ENCODE measurements at regions not wholly inside any gene's neighbourhood (a gene's known extent, or its start where the extent isn't known, plus 50 kb on each side); places are given as distances from the start of the nearest gene placed in this dataset.
A peak's percentile ranks its signal among the peaks of the same experiment; 100 is the strongest.

DNA sequence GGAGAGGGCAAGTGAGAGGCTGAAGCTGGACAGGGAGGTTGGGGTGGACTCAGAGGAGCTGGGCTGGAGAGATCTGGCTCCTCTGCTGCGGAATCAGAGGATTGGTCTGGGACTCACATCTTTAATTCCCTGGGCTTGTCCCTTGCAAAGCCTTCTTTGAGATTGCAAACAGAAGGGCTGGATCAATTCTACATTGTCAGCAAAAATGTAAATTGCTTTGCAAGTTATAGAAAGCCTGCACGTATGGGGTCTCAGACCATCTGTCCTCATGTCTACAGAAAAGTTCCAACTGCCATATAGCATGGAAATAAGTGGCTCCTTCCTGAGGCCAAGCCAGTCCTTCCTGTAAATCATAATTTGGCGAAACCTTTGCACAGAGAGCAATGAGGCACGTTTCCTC, 449.6 kb downstream of the UBE2NL start:
- Histone ChIP-seq H3K4me3 (replicated peaks in 1 of 2; ENCODE audit: low read depth in 1 of 2, low read length in 2 of 2) (no peak overlapping the region), H3K9ac (ENCODE audit: low read length) (no peak overlapping the region), H3K79me2 (ENCODE audit: insufficient read depth, low read length) (no peaks in the 10 kb centered on the region), H2AFZ (ENCODE audit: low read depth, low read length, poor library complexity, severe bottlenecking) (no peak overlapping the region), H3K27me3 (ENCODE audit: insufficient read depth, low read length) (no peaks in the 10 kb centered on the region), H3K36me3 (ENCODE audit: control insufficient read depth in 1 of 2, insufficient read depth in 2 of 2, low read length in 2 of 2) (no peaks in the 10 kb centered on the region), H3K4me2 (ENCODE audit: low read length) (no peak overlapping the region), H4K20me1 (ENCODE audit: insufficient read depth) (no peaks in the 10 kb centered on the region), H3K9me2 (ENCODE audit: insufficient read depth) (no peaks in the 10 kb centered on the region), H3K27ac (ENCODE audit: low read depth, low read length) (no peak overlapping the region), H3K9me3 (ENCODE audit: control insufficient read depth in 1 of 2, insufficient read depth in 1 of 2, low read depth in 1 of 2, low read length in 2 of 2) (no peaks in the 10 kb centered on the region), H3K4me1 (ENCODE audit: control insufficient read depth in 1 of 2, insufficient read depth in 2 of 2, low read length in 2 of 2) (no peaks in the 10 kb centered on the region)
- no peak for TF ChIP-seq EZH2phosphoT487 (IDR thresholded peaks at IDR 0.05; ENCODE audit: borderline replicate concordance)
- TF ChIP-seq SRF (IDR thresholded peaks at IDR 0.05; ENCODE audit: low read depth) = no peak
- TF ChIP-seq, protein P1, sequence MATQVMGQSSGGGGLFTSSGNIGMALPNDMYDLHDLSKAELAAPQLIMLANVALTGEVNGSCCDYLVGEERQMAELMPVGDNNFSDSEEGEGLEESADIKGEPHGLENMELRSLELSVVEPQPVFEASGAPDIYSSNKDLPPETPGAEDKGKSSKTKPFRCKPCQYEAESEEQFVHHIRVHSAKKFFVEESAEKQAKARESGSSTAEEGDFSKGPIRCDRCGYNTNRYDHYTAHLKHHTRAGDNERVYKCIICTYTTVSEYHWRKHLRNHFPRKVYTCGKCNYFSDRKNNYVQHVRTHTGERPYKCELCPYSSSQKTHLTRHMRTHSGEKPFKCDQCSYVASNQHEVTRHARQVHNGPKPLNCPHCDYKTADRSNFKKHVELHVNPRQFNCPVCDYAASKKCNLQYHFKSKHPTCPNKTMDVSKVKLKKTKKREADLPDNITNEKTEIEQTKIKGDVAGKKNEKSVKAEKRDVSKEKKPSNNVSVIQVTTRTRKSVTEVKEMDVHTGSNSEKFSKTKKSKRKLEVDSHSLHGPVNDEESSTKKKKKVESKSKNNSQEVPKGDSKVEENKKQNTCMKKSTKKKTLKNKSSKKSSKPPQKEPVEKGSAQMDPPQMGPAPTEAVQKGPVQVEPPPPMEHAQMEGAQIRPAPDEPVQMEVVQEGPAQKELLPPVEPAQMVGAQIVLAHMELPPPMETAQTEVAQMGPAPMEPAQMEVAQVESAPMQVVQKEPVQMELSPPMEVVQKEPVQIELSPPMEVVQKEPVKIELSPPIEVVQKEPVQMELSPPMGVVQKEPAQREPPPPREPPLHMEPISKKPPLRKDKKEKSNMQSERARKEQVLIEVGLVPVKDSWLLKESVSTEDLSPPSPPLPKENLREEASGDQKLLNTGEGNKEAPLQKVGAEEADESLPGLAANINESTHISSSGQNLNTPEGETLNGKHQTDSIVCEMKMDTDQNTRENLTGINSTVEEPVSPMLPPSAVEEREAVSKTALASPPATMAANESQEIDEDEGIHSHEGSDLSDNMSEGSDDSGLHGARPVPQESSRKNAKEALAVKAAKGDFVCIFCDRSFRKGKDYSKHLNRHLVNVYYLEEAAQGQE (IDR thresholded peaks at IDR 0.05; ENCODE audit: low read depth) = no peak
- BruUV-seq (replicated peaks) = no TSS peak
- intact Hi-C loops (cut with micrococcal nuclease) = no loop called here
- ChIA-PET CTCF (no interaction called here), POLR2A (no interaction called here), RAD21 (ENCODE audit: low non-redundant PET in 1 of 2, low total read pairs in 2 of 2, uncharacterized antibody in 2 of 2, unreplicated experiment in 2 of 2) (no interaction called here)
- DNase-seq (ENCODE audit: low read depth, low spot score) (no peak), ATAC-seq (no peak)

DNA sequence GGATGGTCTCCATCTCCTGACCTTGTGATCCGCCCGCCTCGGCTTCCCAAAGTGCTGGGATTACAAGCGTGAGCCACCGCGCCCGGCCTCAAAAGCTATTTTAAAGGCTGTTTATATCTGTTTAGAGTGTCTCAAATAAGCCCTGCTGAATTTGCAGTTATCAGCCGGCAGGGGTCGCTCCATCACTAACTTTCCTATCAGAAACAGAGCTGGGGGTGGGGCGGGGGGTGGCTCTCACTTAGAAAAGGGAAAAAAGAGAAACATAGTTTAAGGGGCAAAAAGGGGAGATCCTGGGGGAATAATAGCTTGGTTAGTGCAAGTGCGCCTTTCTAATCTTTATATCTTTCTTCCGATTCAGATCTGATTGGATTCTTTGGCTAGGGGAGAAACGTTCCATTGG, 450.7 kb downstream of the UBE2NL start:
- no peak for ATAC-seq
- H3K36me3 ChIP-seq (ENCODE audit: control insufficient read depth in 1 of 2, insufficient read depth in 2 of 2, low read length in 2 of 2) = no peaks in the 10 kb centered on the region
- CTCF ChIA-PET = no interaction called here
- no peak overlapping the region for H2AFZ ChIP-seq (ENCODE audit: low read depth, low read length, poor library complexity, severe bottlenecking)
- RAD21 ChIA-PET (ENCODE audit: low non-redundant PET in 1 of 2, low total read pairs in 2 of 2, uncharacterized antibody in 2 of 2, unreplicated experiment in 2 of 2) = no interaction called here
- no peaks in the 10 kb centered on the region for H3K79me2 ChIP-seq (ENCODE audit: insufficient read depth, low read length)
- BruUV-seq (replicated peaks) = no TSS peak
- H3K27me3 ChIP-seq (ENCODE audit: insufficient read depth, low read length) = no peaks in the 10 kb centered on the region
- POLR2A ChIA-PET = no interaction called here
- no peak for TF ChIP-seq FOSL1 (IDR thresholded peaks at IDR 0.05; ENCODE audit: low read depth)
- TF ChIP-seq, protein P2, sequence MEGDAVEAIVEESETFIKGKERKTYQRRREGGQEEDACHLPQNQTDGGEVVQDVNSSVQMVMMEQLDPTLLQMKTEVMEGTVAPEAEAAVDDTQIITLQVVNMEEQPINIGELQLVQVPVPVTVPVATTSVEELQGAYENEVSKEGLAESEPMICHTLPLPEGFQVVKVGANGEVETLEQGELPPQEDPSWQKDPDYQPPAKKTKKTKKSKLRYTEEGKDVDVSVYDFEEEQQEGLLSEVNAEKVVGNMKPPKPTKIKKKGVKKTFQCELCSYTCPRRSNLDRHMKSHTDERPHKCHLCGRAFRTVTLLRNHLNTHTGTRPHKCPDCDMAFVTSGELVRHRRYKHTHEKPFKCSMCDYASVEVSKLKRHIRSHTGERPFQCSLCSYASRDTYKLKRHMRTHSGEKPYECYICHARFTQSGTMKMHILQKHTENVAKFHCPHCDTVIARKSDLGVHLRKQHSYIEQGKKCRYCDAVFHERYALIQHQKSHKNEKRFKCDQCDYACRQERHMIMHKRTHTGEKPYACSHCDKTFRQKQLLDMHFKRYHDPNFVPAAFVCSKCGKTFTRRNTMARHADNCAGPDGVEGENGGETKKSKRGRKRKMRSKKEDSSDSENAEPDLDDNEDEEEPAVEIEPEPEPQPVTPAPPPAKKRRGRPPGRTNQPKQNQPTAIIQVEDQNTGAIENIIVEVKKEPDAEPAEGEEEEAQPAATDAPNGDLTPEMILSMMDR (IDR thresholded peaks at IDR 0.05 in 2 of 3, conservative IDR thresholded peaks at IDR 0.05 in 1 of 3; ENCODE audit: borderline replicate concordance in 1 of 3, insufficient read depth in 1 of 3, low read depth in 2 of 3, low read length in 2 of 3) = peak in 1 of 3 experiments; percentile 28; a peak in 2 of 6 replicates
- no peaks in the 10 kb centered on the region for H4K20me1 ChIP-seq (ENCODE audit: insufficient read depth)
- no peak overlapping the region for H3K4me3 ChIP-seq (replicated peaks in 1 of 2; ENCODE audit: low read depth in 1 of 2, low read length in 2 of 2)
- intact Hi-C loops (cut with micrococcal nuclease) = no loop called here
- no peak overlapping the region for H3K4me2 ChIP-seq (ENCODE audit: low read length)
- H3K4me1 ChIP-seq (ENCODE audit: control insufficient read depth in 1 of 2, insufficient read depth in 2 of 2, low read length in 2 of 2) = no peaks in the 10 kb centered on the region
- H3K9me2 ChIP-seq (ENCODE audit: insufficient read depth) = no peaks in the 10 kb centered on the region
- DNase-seq (ENCODE audit: low read depth, low spot score) = no peak
- H3K9ac ChIP-seq (ENCODE audit: low read length) = no peak overlapping the region
- no peaks in the 10 kb centered on the region for H3K9me3 ChIP-seq (ENCODE audit: control insufficient read depth in 1 of 2, insufficient read depth in 1 of 2, low read depth in 1 of 2, low read length in 2 of 2)
- no peak overlapping the region for H3K27ac ChIP-seq (ENCODE audit: low read depth, low read length)
